ENCODE measurements at regions not wholly inside any gene's neighbourhood (a gene's known extent, or its start where the extent isn't known, plus 50 kb on each side); places are given as distances from the start of the nearest gene placed in this dataset.

GRCh38 chr2:129881786-129882396 lies 97.6 kb upstream of the RAB6C start:
- Histone ChIP-seq H4K20me1 (ENCODE audit: insufficient read depth, low read depth, low read length) (no peaks in the 10 kb centered on the region), H3K36me3 (ENCODE audit: insufficient read depth, low read length) (no peaks in the 10 kb centered on the region), H3K4me1 (ENCODE audit: low read length) (peaks cover 5% of the 10 kb centered on the region), H3K27me3 (ENCODE audit: low read length) (no peaks in the 10 kb centered on the region), H3K27ac (ENCODE audit: low read length) (no peak overlapping the region), H3K9me2 (replicated peaks; ENCODE audit: insufficient read depth, low read length) (no peaks in the 10 kb centered on the region), H3K4me3 (ENCODE audit: low read length) (no peak overlapping the region), H3K79me2 (ENCODE audit: low read length) (no peaks in the 10 kb centered on the region), H3K9me3 (ENCODE audit: low read length) (no peaks in the 10 kb centered on the region), H3K9ac (ENCODE audit: low read length) (no peak overlapping the region), H3K4me2 (ENCODE audit: low read depth, low read length, poor library complexity, severe bottlenecking) (no peak overlapping the region), H2AFZ (ENCODE audit: low read length) (no peak overlapping the region)
- DNase-seq: no peak

- H3K4me1 ChIP-seq (ENCODE audit: low read length): no peaks in the 10 kb centered on the region
- H3K79me2 ChIP-seq (ENCODE audit: low read length): no peaks in the 10 kb centered on the region
- no peak overlapping the region for H2AFZ ChIP-seq (ENCODE audit: low read length)
- no peak overlapping the region for H3K27ac ChIP-seq (ENCODE audit: low read length)
- no peak overlapping the region for H3K4me3 ChIP-seq (ENCODE audit: low read length)
- H3K9me2 ChIP-seq (replicated peaks; ENCODE audit: insufficient read depth, low read length): no peaks in the 10 kb centered on the region
- no peak overlapping the region for H3K9ac ChIP-seq (ENCODE audit: low read length)
- H3K9me3 ChIP-seq (ENCODE audit: low read length): no peaks in the 10 kb centered on the region
- no peaks in the 10 kb centered on the region for H3K27me3 ChIP-seq (ENCODE audit: low read length)
- no peak for DNase-seq
- no peaks in the 10 kb centered on the region for H4K20me1 ChIP-seq (ENCODE audit: insufficient read depth, low read depth, low read length)
- no peaks in the 10 kb centered on the region for H3K36me3 ChIP-seq (ENCODE audit: insufficient read depth, low read length)
- H3K4me2 ChIP-seq (ENCODE audit: low read depth, low read length, poor library complexity, severe bottlenecking): no peak overlapping the region
Measured at GRCh38 chr2:129882476-129882875, 97.0 kb upstream of the RAB6C start.

- H3K79me2 ChIP-seq (ENCODE audit: low read length): no peaks in the 10 kb centered on the region
- DNase-seq: no peak
Measured at GRCh38 chr2:129883121-129883520, 96.3 kb upstream of the RAB6C start.

GRCh38 chr2:129884221-129884786 lies 95.2 kb upstream of the RAB6C start:
- H3K27me3 ChIP-seq (ENCODE audit: low read length): no peaks in the 10 kb centered on the region
- no peak overlapping the region for H2AFZ ChIP-seq (ENCODE audit: low read length)
- H3K4me3 ChIP-seq (ENCODE audit: low read length): no peak overlapping the region
- H3K36me3 ChIP-seq (ENCODE audit: insufficient read depth, low read length): no peaks in the 10 kb centered on the region
- H3K9me3 ChIP-seq (ENCODE audit: low read length): no peaks in the 10 kb centered on the region
- DNase-seq: no peak
- no peaks in the 10 kb centered on the region for H4K20me1 ChIP-seq (ENCODE audit: insufficient read depth, low read depth, low read length)
- no peak overlapping the region for H3K9ac ChIP-seq (ENCODE audit: low read length)
- no peaks in the 10 kb centered on the region for H3K4me1 ChIP-seq (ENCODE audit: low read length)
- no peaks in the 10 kb centered on the region for H3K79me2 ChIP-seq (ENCODE audit: low read length)
- no peak overlapping the region for H3K4me2 ChIP-seq (ENCODE audit: low read depth, low read length, poor library complexity, severe bottlenecking)
- H3K27ac ChIP-seq (ENCODE audit: low read length): no peak overlapping the region
- no peaks in the 10 kb centered on the region for H3K9me2 ChIP-seq (replicated peaks; ENCODE audit: insufficient read depth, low read length)

More at GRCh38 chr2:129883121-129883520, 96.3 kb upstream of the RAB6C start:
- no peaks in the 10 kb centered on the region for H3K36me3 ChIP-seq (ENCODE audit: insufficient read depth, low read length)
- H3K27ac ChIP-seq (ENCODE audit: low read length): no peak overlapping the region
- H3K9ac ChIP-seq (ENCODE audit: low read length): no peak overlapping the region
- no peaks in the 10 kb centered on the region for H3K4me1 ChIP-seq (ENCODE audit: low read length)
- no peaks in the 10 kb centered on the region for H3K9me3 ChIP-seq (ENCODE audit: low read length)
- H4K20me1 ChIP-seq (ENCODE audit: insufficient read depth, low read depth, low read length): no peaks in the 10 kb centered on the region
- H3K9me2 ChIP-seq (replicated peaks; ENCODE audit: insufficient read depth, low read length): no peaks in the 10 kb centered on the region
- no peak overlapping the region for H3K4me3 ChIP-seq (ENCODE audit: low read length)
- H3K4me2 ChIP-seq (ENCODE audit: low read depth, low read length, poor library complexity, severe bottlenecking): no peak overlapping the region
- H3K27me3 ChIP-seq (ENCODE audit: low read length): no peaks in the 10 kb centered on the region
- H2AFZ ChIP-seq (ENCODE audit: low read length): no peak overlapping the region

- H3K9me2 ChIP-seq (replicated peaks; ENCODE audit: insufficient read depth, low read length): no peaks in the 10 kb centered on the region
- no peaks in the 10 kb centered on the region for H3K36me3 ChIP-seq (ENCODE audit: insufficient read depth, low read length)
- H3K4me1 ChIP-seq (ENCODE audit: low read length): no peaks in the 10 kb centered on the region
- no peak overlapping the region for H3K4me2 ChIP-seq (ENCODE audit: low read depth, low read length, poor library complexity, severe bottlenecking)
- no peaks in the 10 kb centered on the region for H4K20me1 ChIP-seq (ENCODE audit: insufficient read depth, low read depth, low read length)
- H2AFZ ChIP-seq (ENCODE audit: low read length): no peak overlapping the region
- H3K27me3 ChIP-seq (ENCODE audit: low read length): no peaks in the 10 kb centered on the region
- H3K27ac ChIP-seq (ENCODE audit: low read length): no peak overlapping the region
- H3K79me2 ChIP-seq (ENCODE audit: low read length): no peaks in the 10 kb centered on the region
- H3K9me3 ChIP-seq (ENCODE audit: low read length): no peaks in the 10 kb centered on the region
- no peak overlapping the region for H3K9ac ChIP-seq (ENCODE audit: low read length)
- H3K4me3 ChIP-seq (ENCODE audit: low read length): no peak overlapping the region
- DNase-seq: peak; percentile 72
Measured at GRCh38 chr2:129885735-129886134, 93.7 kb upstream of the RAB6C start.

GRCh38 chr2:129887688-129888266 lies 91.7 kb upstream of the RAB6C start:
- Histone ChIP-seq H3K27me3 (ENCODE audit: low read length) (no peaks in the 10 kb centered on the region), H3K9me3 (ENCODE audit: low read length) (no peaks in the 10 kb centered on the region), H3K36me3 (ENCODE audit: insufficient read depth, low read length) (no peaks in the 10 kb centered on the region), H3K27ac (ENCODE audit: low read length) (no peak overlapping the region), H3K4me1 (ENCODE audit: low read length) (no peaks in the 10 kb centered on the region), H3K4me3 (ENCODE audit: low read length) (no peak overlapping the region), H3K9ac (ENCODE audit: low read length) (no peak overlapping the region), H4K20me1 (ENCODE audit: insufficient read depth, low read depth, low read length) (no peaks in the 10 kb centered on the region), H3K4me2 (ENCODE audit: low read depth, low read length, poor library complexity, severe bottlenecking) (no peak overlapping the region), H2AFZ (ENCODE audit: low read length) (no peak overlapping the region), H3K9me2 (replicated peaks; ENCODE audit: insufficient read depth, low read length) (no peaks in the 10 kb centered on the region), H3K79me2 (ENCODE audit: low read length) (no peaks in the 10 kb centered on the region)
- no peak for DNase-seq

- no peak overlapping the region for H3K9ac ChIP-seq (ENCODE audit: low read length)
- no peaks in the 10 kb centered on the region for H3K36me3 ChIP-seq (ENCODE audit: insufficient read depth, low read length)
- no peaks in the 10 kb centered on the region for H3K4me1 ChIP-seq (ENCODE audit: low read length)
- no peaks in the 10 kb centered on the region for H3K27me3 ChIP-seq (ENCODE audit: low read length)
- H2AFZ ChIP-seq (ENCODE audit: low read length): no peak overlapping the region
- no peak overlapping the region for H3K27ac ChIP-seq (ENCODE audit: low read length)
- no peak for DNase-seq
- no peaks in the 10 kb centered on the region for H4K20me1 ChIP-seq (ENCODE audit: insufficient read depth, low read depth, low read length)
- H3K9me3 ChIP-seq (ENCODE audit: low read length): no peaks in the 10 kb centered on the region
- H3K4me2 ChIP-seq (ENCODE audit: low read depth, low read length, poor library complexity, severe bottlenecking): no peak overlapping the region
- H3K79me2 ChIP-seq (ENCODE audit: low read length): no peaks in the 10 kb centered on the region
- H3K4me3 ChIP-seq (ENCODE audit: low read length): no peak overlapping the region
- no peaks in the 10 kb centered on the region for H3K9me2 ChIP-seq (replicated peaks; ENCODE audit: insufficient read depth, low read length)
Measured at GRCh38 chr2:129888461-129888860, 91.0 kb upstream of the RAB6C start.

- no peaks in the 10 kb centered on the region for H3K36me3 ChIP-seq (ENCODE audit: insufficient read depth, low read length)
- no peaks in the 10 kb centered on the region for H4K20me1 ChIP-seq (ENCODE audit: insufficient read depth, low read depth, low read length)
- H3K4me2 ChIP-seq (ENCODE audit: low read depth, low read length, poor library complexity, severe bottlenecking): no peak overlapping the region
- H3K79me2 ChIP-seq (ENCODE audit: low read length): no peaks in the 10 kb centered on the region
- H3K9ac ChIP-seq (ENCODE audit: low read length): no peak overlapping the region
- DNase-seq: no peak
- H2AFZ ChIP-seq (ENCODE audit: low read length): no peak overlapping the region
- H3K27ac ChIP-seq (ENCODE audit: low read length): no peak overlapping the region
- H3K9me3 ChIP-seq (ENCODE audit: low read length): no peaks in the 10 kb centered on the region
- no peaks in the 10 kb centered on the region for H3K4me1 ChIP-seq (ENCODE audit: low read length)
- H3K9me2 ChIP-seq (replicated peaks; ENCODE audit: insufficient read depth, low read length): no peaks in the 10 kb centered on the region
- H3K4me3 ChIP-seq (ENCODE audit: low read length): no peak overlapping the region
- no peaks in the 10 kb centered on the region for H3K27me3 ChIP-seq (ENCODE audit: low read length)
Measured at GRCh38 chr2:129888896-129889295, 90.6 kb upstream of the RAB6C start.
